Mammary epithelial cell (primary cell): ENCODE measurements at regions not wholly inside any gene's neighbourhood (a gene's known extent, or its start where the extent isn't known, plus 50 kb on each side); places are given as distances from the start of the nearest gene placed in this dataset.

Source experiments
- EZH2 ChIP-seq: IDR thresholded peaks from 2 replicates; pipeline ENCODE4 v1.6.1; 2012; ENCODE audit warnings: low read length, inconsistent platforms, borderline replicate concordance
- TF ChIP-seq, protein P1 (sequence below), 2 donors: IDR thresholded peaks in 1 of 2; conservative IDR thresholded peaks in 1 of 2; 2 replicates each; pipeline ENCODE4 v1.5.1; 2011 to 2012; ENCODE audit warnings: inconsistent platforms in 2 of 2, low read length in 2 of 2, mild to moderate bottlenecking in 2 of 2, control low read depth in 1 of 2, low read depth in 1 of 2; ENCODE audit not compliant: insufficient read depth in 1 of 2; ENCODE audit errors: extremely low read depth in 1 of 2

DNA sequence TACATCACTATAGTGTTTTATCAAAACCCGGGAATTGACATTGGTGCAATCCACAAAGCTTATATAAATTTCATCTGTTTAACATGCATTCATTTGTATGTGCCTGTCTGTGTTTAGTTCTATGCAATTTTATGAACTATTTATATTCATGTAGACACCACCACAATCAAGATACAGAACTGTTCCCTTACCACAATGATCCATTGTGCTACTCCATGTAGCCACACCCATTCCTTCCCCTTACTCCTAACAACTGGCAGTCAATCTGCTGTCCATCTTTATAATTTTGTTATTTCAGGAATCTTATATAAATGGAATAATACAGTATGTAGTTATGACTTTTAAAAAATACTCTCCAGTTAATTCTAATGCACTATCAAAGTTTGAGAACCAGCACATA is 389.5 kb downstream of the HTR1A start:
- TF ChIP-seq, protein P1, sequence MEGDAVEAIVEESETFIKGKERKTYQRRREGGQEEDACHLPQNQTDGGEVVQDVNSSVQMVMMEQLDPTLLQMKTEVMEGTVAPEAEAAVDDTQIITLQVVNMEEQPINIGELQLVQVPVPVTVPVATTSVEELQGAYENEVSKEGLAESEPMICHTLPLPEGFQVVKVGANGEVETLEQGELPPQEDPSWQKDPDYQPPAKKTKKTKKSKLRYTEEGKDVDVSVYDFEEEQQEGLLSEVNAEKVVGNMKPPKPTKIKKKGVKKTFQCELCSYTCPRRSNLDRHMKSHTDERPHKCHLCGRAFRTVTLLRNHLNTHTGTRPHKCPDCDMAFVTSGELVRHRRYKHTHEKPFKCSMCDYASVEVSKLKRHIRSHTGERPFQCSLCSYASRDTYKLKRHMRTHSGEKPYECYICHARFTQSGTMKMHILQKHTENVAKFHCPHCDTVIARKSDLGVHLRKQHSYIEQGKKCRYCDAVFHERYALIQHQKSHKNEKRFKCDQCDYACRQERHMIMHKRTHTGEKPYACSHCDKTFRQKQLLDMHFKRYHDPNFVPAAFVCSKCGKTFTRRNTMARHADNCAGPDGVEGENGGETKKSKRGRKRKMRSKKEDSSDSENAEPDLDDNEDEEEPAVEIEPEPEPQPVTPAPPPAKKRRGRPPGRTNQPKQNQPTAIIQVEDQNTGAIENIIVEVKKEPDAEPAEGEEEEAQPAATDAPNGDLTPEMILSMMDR (conservative IDR thresholded peaks at IDR 0.05 in 1 of 2, IDR thresholded peaks at IDR 0.05 in 1 of 2; ENCODE audit: extremely low read depth in 1 of 2, insufficient read depth in 1 of 2, low read depth in 1 of 2, low read length in 2 of 2), result no peak
- TF ChIP-seq EZH2, result no peak
